Psoas muscle (tissue), 7 donors: ENCODE measurements at regions not wholly inside any gene's neighbourhood (a gene's known extent, or its start where the extent isn't known, plus 50 kb on each side); places are given as distances from the start of the nearest gene placed in this dataset.

Experiments used
- ATAC-seq, 4 donors: fragments of 200-7000 bp; cut with Tn5 transposase; one replicate each; pipeline ENCODE4 v1.9.1; 2020; ENCODE audit warnings: moderate library complexity in 3 of 4, mild to moderate bottlenecking in 2 of 4
- DNase-seq, 2 donors: peaks; one replicate each; pipeline ENCODE4 v3.0.0-alpha.2; 2020
- H3K27ac ChIP-seq: fragments of 200-600 bp; one replicate; pipeline ENCODE4 v1.8.0; 2022
- H3K27me3 ChIP-seq, 3 donors: fragments of 200-600 bp in 1 of 3; one replicate each; pipeline versions ENCODE4 v1.6.1 to v1.8.0; 2013 to 2022; ENCODE audit warnings: low read length in 2 of 3, mild to moderate bottlenecking in 2 of 3, moderate library complexity in 1 of 3; ENCODE audit not compliant: insufficient read depth in 3 of 3
- H3K36me3 ChIP-seq, 2 donors: fragments of 200-600 bp in 1 of 2; one replicate each; pipeline versions ENCODE4 v1.6.1 to v1.8.0; 2013 to 2022; ENCODE audit warnings: low read depth in 1 of 2, mild to moderate bottlenecking in 1 of 2, moderate library complexity in 1 of 2; ENCODE audit not compliant: insufficient read depth in 1 of 2
- H3K4me1 ChIP-seq: fragments of 200-600 bp; one replicate; pipeline ENCODE4 v1.8.0; 2022
- H3K4me3 ChIP-seq: fragments of 200-600 bp; one replicate; pipeline ENCODE4 v1.8.0; 2022; ENCODE audit warnings: mild to moderate bottlenecking
- H3K9me3 ChIP-seq: fragments of 200-600 bp; one replicate; pipeline ENCODE4 v1.8.0; 2022
- CTCF ChIP-seq: fragments of 200-600 bp; IDR thresholded peaks from one replicate; pipeline ENCODE4 v1.8.0; 2022; ENCODE audit warnings: antibody characterized with exemption
- WGBS, 3 donors: extraction: QIAGEN DNeasy Blood & Tissue Kit; methylation state at CpG; one replicate each; pipeline versions ENCODE4 v1.1.6 to v1.1.7; 2013; 5-methylcytosine and 5-hydroxymethylcytosine counted together
- intact Hi-C, 2 donors: fragments of 100-400 bp; cut with DNase I; formaldehyde crosslinking; loops; one replicate each; pipeline versions ENCODE4 v1.11.0 to v1.14.2; 2022
- donor health status: healthy with polysubstance abuse.
- donor health status: DM: no; HTN: no; CAD: no; lungs with moderate emphysema.
- donor health status: Bipolar disorder and iron deficiency.
- donor health status: healthy.
- donor health status: DM: yes; HTN: yes; CAD: no.
- donor health status: DM: no; HTN: no; CAD: no.
- donor health status: DM: yes; HTN: yes; CAD: no.

GRCh38 chr3:14057701-14058100 is 67.0 kb downstream of the CHCHD4 start:
- WGBS, 3 donors = 73 to 87% (median 77%) methylated on average over 4 of the region's 4 CpGs
- Histone ChIP-seq H3K9me3 (no peaks in the 10 kb centered on the region), H3K4me1 (no peaks in the 10 kb centered on the region), H3K27ac (no peak overlapping the region), H3K4me3 (no peak overlapping the region), H3K36me3 (no peaks in the 10 kb centered on the region), H3K27me3 (no peaks in the 10 kb centered on the region)
- intact Hi-C loops = no loop called here
- DNase-seq (no peak), ATAC-seq (no peak)
- no peak for TF ChIP-seq CTCF

GRCh38 chr3:14047841-14048240 is 76.8 kb downstream of the CHCHD4 start:
- H3K4me3 ChIP-seq = no peak overlapping the region
- intact Hi-C loops = no loop called here

GRCh38 chr3:14047027-14047426 is 77.6 kb downstream of the CHCHD4 start:
- H3K36me3 ChIP-seq = no peaks in the 10 kb centered on the region
- H3K27ac ChIP-seq = no peak overlapping the region
- ATAC-seq (no peak), DNase-seq (no peak)
- 55 to 60% (median 58%) methylated on average over 5 of the region's 5 CpGs for WGBS, 3 donors
- no peaks in the 10 kb centered on the region for H3K4me1 ChIP-seq
- intact Hi-C loops = no loop called here
- no peak for TF ChIP-seq CTCF
- H3K4me3 ChIP-seq = peak overlapping the region; percentile 44
- H3K9me3 ChIP-seq = no peaks in the 10 kb centered on the region
- peaks cover 0 to 4% (median 4%) of the 10 kb centered on the region in 3 donors for H3K27me3 ChIP-seq

More at GRCh38 chr3:14047841-14048240, 76.8 kb downstream of the CHCHD4 start:
- H3K36me3 ChIP-seq = no peaks in the 10 kb centered on the region
- H3K27me3 ChIP-seq = peaks cover 0 to 4% (median 4%) of the 10 kb centered on the region in 3 donors
- H3K4me1 ChIP-seq = no peaks in the 10 kb centered on the region
- DNase-seq = no peak
- no peaks in the 10 kb centered on the region for H3K9me3 ChIP-seq
- no peak for TF ChIP-seq CTCF
- no peak overlapping the region for H3K27ac ChIP-seq
- ATAC-seq = no peak

- H3K27me3 ChIP-seq = peaks cover 0 to 4% (median 2%) of the 10 kb centered on the region in 3 donors
- DNase-seq = no peak
- WGBS, 3 donors = 42 to 48% (median 46%) methylated on average over 3 of the region's 3 CpGs
- no peak for ATAC-seq
- H3K4me1 ChIP-seq = no peaks in the 10 kb centered on the region
- H3K36me3 ChIP-seq = no peaks in the 10 kb centered on the region
- no peaks in the 10 kb centered on the region for H3K9me3 ChIP-seq
- H3K27ac ChIP-seq = no peak overlapping the region
- no peak for TF ChIP-seq CTCF
- intact Hi-C loops = no loop called here
- no peak overlapping the region for H3K4me3 ChIP-seq
Observed at GRCh38 chr3:14042680-14043079, 82.0 kb downstream of the CHCHD4 start.

- DNase-seq (no peak), ATAC-seq (no peak)
- Histone ChIP-seq H3K9me3 (peaks cover 7% of the 10 kb centered on the region), H3K36me3 (no peaks in the 10 kb centered on the region), H3K27ac (no peak overlapping the region), H3K4me3 (no peak overlapping the region), H3K4me1 (no peaks in the 10 kb centered on the region), H3K27me3 (no peaks in the 10 kb centered on the region)
- TF ChIP-seq CTCF = no peak
- intact Hi-C loops = no loop called here
- WGBS, 3 donors = 33 to 37% (median 37%) methylated on average over 2 of the region's 2 CpGs
Observed at GRCh38 chr3:14039149-14039548, 85.5 kb downstream of the CHCHD4 start.
